Astrocyte of the cerebellum (primary cell): ENCODE measurements at regions not wholly inside any gene's neighbourhood (a gene's known extent, or its start where the extent isn't known, plus 50 kb on each side); places are given as distances from the start of the nearest gene placed in this dataset.

Experiments
- DNase-seq: peaks from one replicate; pipeline ENCODE4 v3.0.0-alpha.2; 2011; ENCODE audit warnings: low read depth
- H3K4me3 ChIP-seq: 2 replicates; pipeline ENCODE4 v1.5.1; 2011; ENCODE audit warnings: mild to moderate bottlenecking, low read depth, low read length, moderate library complexity
- in situ Hi-C: cut with HindIII; loops from 2 replicates; pipeline ENCODE4 v1.10.0; 2017; ENCODE audit warnings: low sequenced_read_pairs
- TF ChIP-seq, protein P1 (sequence below): IDR thresholded peaks from 2 replicates; pipeline ENCODE4 v1.5.1; 2012; ENCODE audit warnings: low read length, low read depth, moderate library complexity, mild to moderate bottlenecking; ENCODE audit errors: missing control alignments

GRCh38 chr7:24229481-24230226 is 54.3 kb upstream of the NPY start:
- DNase-seq, result no peak
- no peak overlapping the region for H3K4me3 ChIP-seq
- TF ChIP-seq, protein P1, sequence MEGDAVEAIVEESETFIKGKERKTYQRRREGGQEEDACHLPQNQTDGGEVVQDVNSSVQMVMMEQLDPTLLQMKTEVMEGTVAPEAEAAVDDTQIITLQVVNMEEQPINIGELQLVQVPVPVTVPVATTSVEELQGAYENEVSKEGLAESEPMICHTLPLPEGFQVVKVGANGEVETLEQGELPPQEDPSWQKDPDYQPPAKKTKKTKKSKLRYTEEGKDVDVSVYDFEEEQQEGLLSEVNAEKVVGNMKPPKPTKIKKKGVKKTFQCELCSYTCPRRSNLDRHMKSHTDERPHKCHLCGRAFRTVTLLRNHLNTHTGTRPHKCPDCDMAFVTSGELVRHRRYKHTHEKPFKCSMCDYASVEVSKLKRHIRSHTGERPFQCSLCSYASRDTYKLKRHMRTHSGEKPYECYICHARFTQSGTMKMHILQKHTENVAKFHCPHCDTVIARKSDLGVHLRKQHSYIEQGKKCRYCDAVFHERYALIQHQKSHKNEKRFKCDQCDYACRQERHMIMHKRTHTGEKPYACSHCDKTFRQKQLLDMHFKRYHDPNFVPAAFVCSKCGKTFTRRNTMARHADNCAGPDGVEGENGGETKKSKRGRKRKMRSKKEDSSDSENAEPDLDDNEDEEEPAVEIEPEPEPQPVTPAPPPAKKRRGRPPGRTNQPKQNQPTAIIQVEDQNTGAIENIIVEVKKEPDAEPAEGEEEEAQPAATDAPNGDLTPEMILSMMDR, result no peak
- in situ Hi-C loops, result no loop called here

- H3K4me3 ChIP-seq, result no peak overlapping the region
- TF ChIP-seq, protein P1, result no peak
- no peak for DNase-seq
- in situ Hi-C loops, result no loop called here
These were observed 52.5 kb upstream of the NPY start for GRCh38 chr7:24231493-24231892.

DNA sequence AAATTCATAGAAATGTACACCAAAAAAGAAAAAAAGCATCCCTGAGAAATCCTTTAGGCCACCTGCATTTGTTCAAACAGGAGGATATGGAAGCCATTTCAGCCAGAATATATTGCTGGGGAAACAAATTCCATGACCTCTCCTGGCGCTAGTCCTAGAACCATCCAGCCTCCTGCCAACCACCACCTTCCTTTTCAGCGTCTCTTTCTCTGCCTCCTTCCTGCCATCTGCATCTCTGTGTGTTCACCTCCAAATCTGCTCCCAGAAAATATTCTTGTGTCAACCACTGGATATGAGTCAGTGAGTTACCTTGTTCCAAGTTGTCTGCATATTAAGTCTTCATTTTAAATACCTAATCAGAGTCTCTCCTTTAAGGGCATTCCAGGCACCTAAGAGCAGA is 50.6 kb upstream of the NPY start:
- TF ChIP-seq, protein P1, result no peak
- H3K4me3 ChIP-seq, result no peak overlapping the region
- DNase-seq, result no peak
- in situ Hi-C loops, result no loop called here
